ENCODE measurements at regions not wholly inside any gene's neighbourhood (a gene's known extent, or its start where the extent isn't known, plus 50 kb on each side); places are given as distances from the start of the nearest gene placed in this dataset.

DNA sequence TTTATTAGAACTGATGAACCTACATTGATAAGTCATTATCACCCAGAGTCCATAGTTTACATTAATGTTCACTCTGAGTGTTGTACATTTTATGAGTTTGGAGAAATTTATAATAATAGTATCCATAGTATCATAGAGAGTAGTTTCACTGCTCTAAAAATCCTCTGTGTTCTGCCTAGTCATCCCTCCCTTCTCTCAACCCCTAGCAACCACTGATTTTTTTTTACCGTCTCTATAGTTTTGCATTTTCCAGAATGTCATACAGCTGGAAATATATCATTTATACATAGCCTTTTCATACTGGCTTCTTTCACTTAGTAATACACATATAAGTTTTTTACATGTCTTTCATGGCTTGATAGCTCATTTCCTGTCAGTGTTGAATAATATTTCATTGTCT is 231.1 kb downstream of the RAD51AP2 start:
- Histone ChIP-seq H3K4me3 (ENCODE audit: low read depth, low read length) (no peak overlapping the region), H3K27ac (ENCODE audit: low read depth, low read length) (no peak overlapping the region), H3K9me3 (ENCODE audit: control insufficient read depth, insufficient read depth, low read length) (no peaks in the 10 kb centered on the region), H3K27me3 (ENCODE audit: control insufficient read depth, insufficient read depth, low read length) (no peaks in the 10 kb centered on the region)
- no peak for DNase-seq (ENCODE audit: low read depth, low spot score)
- ChIA-PET CTCF (interaction anchor here (0.6 to 1.1 kb wide), 2 partner anchors 23 to 401 kb away, joined by 4 read pairs; no protein-coding TSS in a partner anchor), POLR2A (no interaction called here)
- TF ChIP-seq, protein P1, sequence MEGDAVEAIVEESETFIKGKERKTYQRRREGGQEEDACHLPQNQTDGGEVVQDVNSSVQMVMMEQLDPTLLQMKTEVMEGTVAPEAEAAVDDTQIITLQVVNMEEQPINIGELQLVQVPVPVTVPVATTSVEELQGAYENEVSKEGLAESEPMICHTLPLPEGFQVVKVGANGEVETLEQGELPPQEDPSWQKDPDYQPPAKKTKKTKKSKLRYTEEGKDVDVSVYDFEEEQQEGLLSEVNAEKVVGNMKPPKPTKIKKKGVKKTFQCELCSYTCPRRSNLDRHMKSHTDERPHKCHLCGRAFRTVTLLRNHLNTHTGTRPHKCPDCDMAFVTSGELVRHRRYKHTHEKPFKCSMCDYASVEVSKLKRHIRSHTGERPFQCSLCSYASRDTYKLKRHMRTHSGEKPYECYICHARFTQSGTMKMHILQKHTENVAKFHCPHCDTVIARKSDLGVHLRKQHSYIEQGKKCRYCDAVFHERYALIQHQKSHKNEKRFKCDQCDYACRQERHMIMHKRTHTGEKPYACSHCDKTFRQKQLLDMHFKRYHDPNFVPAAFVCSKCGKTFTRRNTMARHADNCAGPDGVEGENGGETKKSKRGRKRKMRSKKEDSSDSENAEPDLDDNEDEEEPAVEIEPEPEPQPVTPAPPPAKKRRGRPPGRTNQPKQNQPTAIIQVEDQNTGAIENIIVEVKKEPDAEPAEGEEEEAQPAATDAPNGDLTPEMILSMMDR (IDR thresholded peaks at IDR 0.05; ENCODE audit: low read depth, low read length) = no peak

DNA sequence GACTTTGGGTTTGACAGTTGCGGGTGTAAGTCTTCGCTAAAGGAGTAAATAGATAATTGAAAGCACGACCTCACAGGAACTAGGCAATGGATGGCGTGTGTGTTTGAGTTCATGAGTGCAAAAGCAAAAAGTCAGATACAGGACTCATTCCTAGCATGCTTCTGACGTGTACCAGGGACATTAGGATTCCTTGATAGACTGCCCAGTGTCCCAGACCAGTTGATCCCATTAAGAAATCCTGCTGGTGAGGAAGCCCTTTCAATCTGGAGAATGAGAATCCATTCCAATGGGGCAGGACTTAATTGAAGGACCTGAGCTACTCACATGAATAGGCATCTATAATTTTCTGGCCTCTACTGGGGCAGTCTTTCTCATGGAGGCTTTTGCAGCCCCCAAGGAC is 235.4 kb downstream of the RAD51AP2 start:
- H3K4me3 ChIP-seq (ENCODE audit: low read depth, low read length) = no peak overlapping the region
- H3K27ac ChIP-seq (ENCODE audit: low read depth, low read length) = no peak overlapping the region
- POLR2A ChIA-PET = no interaction called here
- TF ChIP-seq, protein P1 (IDR thresholded peaks at IDR 0.05; ENCODE audit: low read depth, low read length) = no peak
- no peaks in the 10 kb centered on the region for H3K27me3 ChIP-seq (ENCODE audit: control insufficient read depth, insufficient read depth, low read length)
- CTCF ChIA-PET = interaction anchor here (0.5 to 0.7 kb wide), 2 partner anchors 14 to 27 kb away, joined by 3 to 4 read pairs; no protein-coding TSS in a partner anchor
- no peaks in the 10 kb centered on the region for H3K9me3 ChIP-seq (ENCODE audit: control insufficient read depth, insufficient read depth, low read length)
- DNase-seq (ENCODE audit: low read depth, low spot score) = no peak

DNA sequence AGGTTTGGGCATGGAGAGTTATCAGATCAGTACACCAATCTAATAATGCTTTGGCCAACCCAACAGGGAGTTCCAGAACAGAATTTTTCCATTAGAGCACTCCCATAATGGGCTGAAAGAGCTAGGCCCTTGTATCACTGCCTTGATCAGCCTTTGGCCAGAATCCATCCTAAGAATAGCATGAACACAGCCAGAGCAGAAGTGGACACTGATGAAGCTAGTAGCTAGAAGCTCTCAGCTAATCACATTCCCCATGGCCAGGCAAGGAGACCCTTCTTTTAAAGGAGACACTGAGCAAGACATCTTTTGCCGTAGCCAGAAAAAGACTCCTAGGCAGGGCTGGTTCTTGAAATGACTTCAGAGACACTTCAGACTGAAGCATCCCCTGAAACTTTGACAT is 236.0 kb downstream of the RAD51AP2 start:
- POLR2A ChIA-PET = no interaction called here
- CTCF ChIA-PET = interaction anchor here (0.5 to 0.7 kb wide), 2 partner anchors 13 to 28 kb away, joined by 3 to 4 read pairs; no protein-coding TSS in a partner anchor
- no peak overlapping the region for H3K27ac ChIP-seq (ENCODE audit: low read depth, low read length)
- DNase-seq (ENCODE audit: low read depth, low spot score) = no peak
- no peaks in the 10 kb centered on the region for H3K9me3 ChIP-seq (ENCODE audit: control insufficient read depth, insufficient read depth, low read length)
- TF ChIP-seq, protein P1 (IDR thresholded peaks at IDR 0.05; ENCODE audit: low read depth, low read length) = no peak
- no peak overlapping the region for H3K4me3 ChIP-seq (ENCODE audit: low read depth, low read length)
- no peaks in the 10 kb centered on the region for H3K27me3 ChIP-seq (ENCODE audit: control insufficient read depth, insufficient read depth, low read length)

DNA sequence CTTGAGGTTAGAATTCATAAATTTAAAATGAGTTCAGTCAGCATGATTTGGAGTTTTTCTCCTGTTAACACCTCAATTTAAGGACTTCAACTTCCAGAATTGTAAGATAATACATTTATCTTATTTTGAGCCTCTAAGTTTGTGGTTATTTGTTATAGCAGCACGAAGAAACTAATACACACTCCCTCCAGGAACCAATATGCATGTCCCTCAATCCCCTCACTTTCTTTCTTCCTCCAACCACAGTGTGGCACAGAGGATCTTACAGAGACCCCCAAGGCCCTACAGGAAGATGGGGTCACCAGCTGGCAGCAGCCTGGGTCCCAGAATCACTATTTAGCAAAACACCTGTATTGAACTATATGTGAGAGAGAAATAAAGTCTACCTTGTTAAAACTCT is 242.0 kb downstream of the RAD51AP2 start:
- Histone ChIP-seq H3K9me3 (ENCODE audit: control insufficient read depth, insufficient read depth, low read length) (no peaks in the 10 kb centered on the region), H3K4me3 (ENCODE audit: low read depth, low read length) (no peak overlapping the region), H3K27ac (ENCODE audit: low read depth, low read length) (no peak overlapping the region), H3K27me3 (ENCODE audit: control insufficient read depth, insufficient read depth, low read length) (no peaks in the 10 kb centered on the region)
- no peak for DNase-seq (ENCODE audit: low read depth, low spot score)
- TF ChIP-seq, protein P1 (IDR thresholded peaks at IDR 0.05; ENCODE audit: low read depth, low read length) = no peak
- POLR2A ChIA-PET = no interaction called here
- CTCF ChIA-PET = no interaction called here

DNA sequence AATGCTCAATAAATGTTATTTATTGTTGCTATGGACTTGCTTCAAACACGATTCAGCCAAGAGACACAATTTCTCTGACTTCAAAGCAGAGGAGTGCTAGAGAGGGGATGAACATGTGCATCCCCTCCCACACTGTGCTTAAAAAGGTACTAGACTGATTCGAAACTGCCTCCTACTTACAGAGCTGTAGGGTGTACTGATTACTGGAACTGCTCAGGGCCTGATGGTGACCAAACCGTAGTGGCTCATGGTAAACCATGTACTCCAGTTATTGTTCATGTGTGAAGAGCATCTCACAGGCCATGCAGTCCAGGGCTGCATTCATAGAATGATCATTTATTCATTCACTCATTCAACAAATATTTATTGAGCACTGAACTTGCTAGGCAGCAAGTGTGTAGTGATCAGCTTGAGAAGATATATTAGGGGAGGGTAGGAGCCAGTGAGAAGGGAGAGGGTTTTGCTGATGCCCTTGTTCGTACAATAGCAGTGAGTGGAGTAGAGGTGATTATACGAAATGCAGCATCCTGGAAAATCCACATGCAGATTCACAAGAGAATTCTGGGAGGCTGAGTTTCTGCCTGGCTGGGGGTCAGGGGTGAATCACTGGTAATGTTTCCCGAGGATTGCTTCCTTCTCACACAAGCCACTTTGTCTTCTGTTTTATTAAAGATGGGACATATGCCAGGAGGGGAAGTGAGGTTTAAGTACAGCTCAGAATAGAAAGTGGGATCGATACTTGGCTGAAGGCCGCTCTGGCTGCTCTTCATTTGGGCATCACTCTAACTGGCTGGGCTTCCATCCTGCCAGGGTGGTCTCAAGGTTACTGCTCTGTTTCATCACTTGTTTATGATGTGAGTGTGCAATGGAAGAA is 245.4 kb downstream of the RAD51AP2 start:
- H3K4me3 ChIP-seq (ENCODE audit: low read depth, low read length) = no peak overlapping the region
- DNase-seq (ENCODE audit: low read depth, low spot score) = no peak
- H3K9me3 ChIP-seq (ENCODE audit: control insufficient read depth, insufficient read depth, low read length) = no peaks in the 10 kb centered on the region
- no peaks in the 10 kb centered on the region for H3K27me3 ChIP-seq (ENCODE audit: control insufficient read depth, insufficient read depth, low read length)
- no peak overlapping the region for H3K27ac ChIP-seq (ENCODE audit: low read depth, low read length)
- CTCF ChIA-PET = no interaction called here
- POLR2A ChIA-PET = no interaction called here
- TF ChIP-seq, protein P1 (IDR thresholded peaks at IDR 0.05; ENCODE audit: low read depth, low read length) = no peak

All from AG04450 (cell line).